Endodermal cell (in vitro differentiated cells): ENCODE measurements at regions not wholly inside any gene's neighbourhood (a gene's known extent, or its start where the extent isn't known, plus 50 kb on each side); places are given as distances from the start of the nearest gene placed in this dataset.

Source experiments
- DNase-seq: peaks from one replicate; pipeline ENCODE4 v3.0.0-alpha.2; 2017
- H3K27ac ChIP-seq: 2 replicates; pipeline ENCODE4 v1.5.1; 2013; ENCODE audit warnings: mild to moderate bottlenecking, low read depth, low read length, moderate library complexity
- H3K27me3 ChIP-seq: 2 replicates; pipeline ENCODE4 v1.6.1; 2013; ENCODE audit warnings: mild to moderate bottlenecking, low read length, moderate library complexity; ENCODE audit not compliant: insufficient read depth, control insufficient read depth, poor library complexity, severe bottlenecking
- H3K36me3 ChIP-seq: 2 replicates; pipeline ENCODE4 v1.7.0; 2013; ENCODE audit warnings: mild to moderate bottlenecking, low read length, moderate library complexity; ENCODE audit not compliant: control insufficient read depth, insufficient read depth
- H3K4me1 ChIP-seq: one replicate; pipeline ENCODE4 v1.7.0; 2013; ENCODE audit warnings: low read length; ENCODE audit not compliant: control insufficient read depth, insufficient read depth
- H3K4me3 ChIP-seq: 2 replicates; pipeline ENCODE4 v1.5.1; 2013; ENCODE audit warnings: mild to moderate bottlenecking, low read length, moderate library complexity
- H3K9ac ChIP-seq: 2 replicates; pipeline ENCODE4 v1.6.1; 2013; ENCODE audit warnings: mild to moderate bottlenecking, low read length, moderate library complexity; ENCODE audit not compliant: poor library complexity, severe bottlenecking; ENCODE audit errors: extremely low read depth
- H3K9me3 ChIP-seq: 2 replicates; pipeline ENCODE4 v1.6.1; 2013; ENCODE audit warnings: mild to moderate bottlenecking, low read length, moderate library complexity; ENCODE audit not compliant: control insufficient read depth
- H3K27ac Mint-ChIP-seq: 2 replicates; pipeline ENCODE4 v1.8.0; 2020; ENCODE audit warnings: mixed read lengths
- H3K27me3 Mint-ChIP-seq: 2 replicates; pipeline ENCODE4 v1.8.0; 2021; ENCODE audit warnings: mild to moderate bottlenecking, mixed read lengths; ENCODE audit not compliant: insufficient read depth
- H3K36me3 Mint-ChIP-seq: 2 replicates; pipeline ENCODE4 v1.8.0; 2020; ENCODE audit warnings: low read depth, mixed read lengths
- H3K4me1 Mint-ChIP-seq: 2 replicates; pipeline ENCODE4 v1.8.0; 2020; ENCODE audit warnings: mixed read lengths
- H3K4me3 Mint-ChIP-seq: 2 replicates; pipeline ENCODE4 v1.8.0; 2020; ENCODE audit warnings: mild to moderate bottlenecking, moderate library complexity, mixed read lengths
- H3K9me3 Mint-ChIP-seq: 2 replicates; pipeline ENCODE4 v1.8.0; 2020; ENCODE audit warnings: mild to moderate bottlenecking, mixed read lengths
- CTCF ChIP-seq: fragments of 200-600 bp; sonication (generic); conservative IDR thresholded peaks from 2 replicates; pipeline ENCODE4 v1.5.0; 2021; ENCODE audit warnings: antibody characterized with exemption, mild to moderate bottlenecking
- WGBS, 2 experiments: methylation state at CpG; one replicate each; pipeline versions ENCODE4 v1.1.5 to v1.1.7; 2013; ENCODE audit warnings: missing lambda C conversion rate in 2 of 2, mixed read lengths in 1 of 2; ENCODE audit not compliant: insufficient coverage in 1 of 2, insufficient read length in 1 of 2; 5-methylcytosine and 5-hydroxymethylcytosine counted together

GRCh38 chr15:97528238-97528637, 432.3 kb upstream of the ARRDC4 start:
- no peaks in the 10 kb centered on the region for H3K36me3 Mint-ChIP-seq
- TF ChIP-seq CTCF, result no peak
- Histone ChIP-seq H3K27ac (no peak overlapping the region), H3K36me3 (no peaks in the 10 kb centered on the region), H3K27me3 (no peaks in the 10 kb centered on the region), H3K4me3 (no peak overlapping the region), H3K4me1 (no peaks in the 10 kb centered on the region), H3K9me3 (no peaks in the 10 kb centered on the region), H3K9ac (no peak overlapping the region)
- DNase-seq, result no peak
- H3K9me3 Mint-ChIP-seq, result no peaks in the 10 kb centered on the region
- H3K27me3 Mint-ChIP-seq, result no peaks in the 10 kb centered on the region
- no peaks in the 10 kb centered on the region for H3K4me1 Mint-ChIP-seq
- 83 to 86% methylated on average over 1 to 3 of the region's 4 CpGs for WGBS, 2 experiments
- no peak overlapping the region for H3K27ac Mint-ChIP-seq
- H3K4me3 Mint-ChIP-seq, result no peak overlapping the region

- Histone ChIP-seq H3K4me1 (no peaks in the 10 kb centered on the region), H3K9ac (no peak overlapping the region), H3K4me3 (no peak overlapping the region), H3K27ac (no peak overlapping the region), H3K27me3 (no peaks in the 10 kb centered on the region), H3K9me3 (peaks cover 32% of the 10 kb centered on the region), H3K36me3 (no peaks in the 10 kb centered on the region)
- no peak overlapping the region for H3K4me3 Mint-ChIP-seq
- peaks cover 9% of the 10 kb centered on the region for H3K9me3 Mint-ChIP-seq
- H3K27ac Mint-ChIP-seq, result no peak overlapping the region
- no peaks in the 10 kb centered on the region for H3K27me3 Mint-ChIP-seq
- WGBS, 2 experiments, result 59% methylated on average over 1 of the region's 1 CpG; no CpG with 5 or more reads in 1 of the 2 experiments
- H3K4me1 Mint-ChIP-seq, result no peaks in the 10 kb centered on the region
- no peaks in the 10 kb centered on the region for H3K36me3 Mint-ChIP-seq
- no peak for TF ChIP-seq CTCF
- no peak for DNase-seq
These were observed 414.7 kb upstream of the ARRDC4 start for GRCh38 chr15:97545799-97546198.

- WGBS, 2 experiments, result 89 to 100% methylated on average over 1 to 2 of the region's 2 CpGs
- TF ChIP-seq CTCF, result no peak
These were observed 413.1 kb upstream of the ARRDC4 start for GRCh38 chr15:97547381-97547780.

More at GRCh38 chr15:97547381-97547780, 413.1 kb upstream of the ARRDC4 start:
- Mint-ChIP-seq H3K36me3 (no peaks in the 10 kb centered on the region), H3K4me1 (peaks cover 1% of the 10 kb centered on the region), H3K27ac (no peak overlapping the region), H3K27me3 (no peaks in the 10 kb centered on the region), H3K9me3 (peaks cover 9% of the 10 kb centered on the region), H3K4me3 (no peak overlapping the region)
- Histone ChIP-seq H3K9ac (no peak overlapping the region), H3K27me3 (no peaks in the 10 kb centered on the region), H3K9me3 (peaks cover 32% of the 10 kb centered on the region), H3K27ac (no peak overlapping the region), H3K4me1 (no peaks in the 10 kb centered on the region), H3K36me3 (no peaks in the 10 kb centered on the region), H3K4me3 (no peak overlapping the region)
- no peak for DNase-seq
